Activated B cell treated with CpG ODN at 0.5 μM for 24 hours (primary cell): ENCODE measurements at regions not wholly inside any gene's neighbourhood (a gene's known extent, or its start where the extent isn't known, plus 50 kb on each side); places are given as distances from the start of the nearest gene placed in this dataset.

Experiments
- ATAC-seq: fragments of 200-7000 bp; cut with Tn5 transposase; one replicate; pipeline ENCODE4 v1.10.0; 2021; ENCODE audit warnings: low read depth, mild to moderate bottlenecking, moderate library complexity
- CTCF ChIA-PET: fragments of 350-600 bp; sonication (Branson Sonifier 250); formaldehyde crosslinking; loops from one replicate; lab custom pipeline; 2021; ENCODE audit warnings: antibody characterized with exemption; lab: Charles Lee
- POLR2A ChIA-PET: fragments of 350-600 bp; sonication (Branson Sonifier 250); formaldehyde crosslinking; loops from one replicate; lab custom pipeline; 2021; ENCODE audit warnings: antibody characterized with exemption; lab: Charles Lee
- DNase-seq: peaks from one replicate; pipeline ENCODE4 v3.0.0; 2022
- H3K27ac Mint-ChIP-seq: one replicate; pipeline ENCODE4 v1.8.0; 2020; ENCODE audit warnings: mixed read lengths
- H3K27me3 Mint-ChIP-seq: one replicate; pipeline ENCODE4 v1.8.0; 2021; ENCODE audit warnings: mixed read lengths
- H3K36me3 Mint-ChIP-seq: one replicate; pipeline ENCODE4 v1.8.0; 2021; ENCODE audit warnings: low read depth, mixed read lengths
- H3K4me1 Mint-ChIP-seq: one replicate; pipeline ENCODE4 v1.8.0; 2021; ENCODE audit warnings: mixed read lengths
- H3K4me3 Mint-ChIP-seq: one replicate; pipeline ENCODE4 v1.8.0; 2020; ENCODE audit warnings: mild to moderate bottlenecking, mixed read lengths
- H3K9me3 Mint-ChIP-seq: one replicate; pipeline ENCODE4 v1.8.0; 2020; ENCODE audit warnings: mixed read lengths
- CTCF ChIP-seq: fragments of 200-600 bp; IDR thresholded peaks from one replicate; pipeline ENCODE4 v1.8.0; 2022; ENCODE audit warnings: antibody characterized with exemption, mild to moderate bottlenecking
- intact Hi-C: fragments of 100-400 bp; cut with micrococcal nuclease; formaldehyde crosslinking; loops from one replicate; pipeline ENCODE4 v1.15.1; 2024

DNA sequence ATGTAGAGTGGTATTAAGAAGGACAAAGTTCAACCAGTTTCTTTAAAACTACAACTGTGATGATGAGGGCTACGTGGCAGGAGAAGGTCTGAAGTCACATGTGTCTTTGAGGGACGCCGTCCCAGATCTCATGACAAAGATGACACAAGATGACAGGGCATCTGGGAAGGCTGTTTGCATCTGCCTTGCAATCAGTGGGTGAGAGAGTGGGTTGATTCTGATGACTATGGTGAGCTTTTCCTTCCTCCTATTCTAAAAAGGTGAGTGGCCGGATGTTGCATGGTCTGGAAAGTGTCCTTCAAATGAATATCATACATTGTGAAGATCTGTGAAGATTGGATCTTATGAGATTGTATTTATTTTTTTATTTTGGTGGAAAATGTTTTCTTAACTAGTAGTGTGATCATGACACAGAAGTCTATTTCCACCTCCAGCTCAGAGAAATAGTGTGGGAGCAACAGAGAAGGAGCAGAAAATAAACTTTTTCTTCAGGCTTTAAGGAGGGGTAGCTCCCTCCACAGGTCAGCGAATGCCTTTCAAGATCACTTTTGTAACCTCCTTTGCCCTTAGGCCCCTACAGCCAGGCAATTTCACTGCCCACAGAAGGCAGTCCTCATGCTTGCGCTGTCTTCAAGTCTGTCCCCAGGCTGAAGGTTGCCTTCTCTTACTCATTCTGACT, 76.0 kb upstream of the ATF3 start:
- peaks cover 29% of the 10 kb centered on the region for H3K27me3 Mint-ChIP-seq
- intact Hi-C loops, result no loop called here
- no peak for ATAC-seq
- H3K36me3 Mint-ChIP-seq, result no peaks in the 10 kb centered on the region
- no peak for DNase-seq
- TF ChIP-seq CTCF, result no peak
- ChIA-PET POLR2A (no interaction called here), CTCF (interaction anchor here (0.8 kb wide), 1 partner anchor 18 kb away, joined by 3 read pairs; no protein-coding TSS in a partner anchor)
- no peak overlapping the region for H3K27ac Mint-ChIP-seq
- no peaks in the 10 kb centered on the region for H3K4me1 Mint-ChIP-seq
- H3K4me3 Mint-ChIP-seq, result no peak overlapping the region
- no peaks in the 10 kb centered on the region for H3K9me3 Mint-ChIP-seq

DNA sequence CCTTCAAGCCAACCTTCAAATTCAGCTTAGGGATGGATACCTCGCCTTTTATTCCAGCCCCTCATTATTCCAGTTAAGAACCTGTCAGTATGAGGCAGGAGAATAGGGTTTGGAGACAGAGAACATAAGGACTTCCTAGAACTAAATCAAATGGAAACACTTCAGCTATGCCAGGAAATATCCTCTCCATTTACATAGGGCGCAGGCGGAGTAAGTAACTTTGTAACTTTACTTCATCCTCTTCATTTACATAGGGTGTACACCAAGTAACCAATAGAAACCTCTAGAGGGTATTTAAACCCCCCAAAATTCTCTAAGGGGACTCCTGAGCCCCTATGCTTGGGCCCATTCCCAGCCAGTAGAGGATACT, 75.4 kb upstream of the ATF3 start:
- CTCF ChIA-PET, result interaction anchor here (0.8 kb wide), 1 partner anchor 18 kb away, joined by 3 read pairs; no protein-coding TSS in a partner anchor
- Mint-ChIP-seq H3K4me1 (no peaks in the 10 kb centered on the region), H3K27me3 (peaks cover 29% of the 10 kb centered on the region), H3K27ac (no peak overlapping the region), H3K36me3 (no peaks in the 10 kb centered on the region), H3K9me3 (no peaks in the 10 kb centered on the region), H3K4me3 (no peak overlapping the region)
- no peak for TF ChIP-seq CTCF
- intact Hi-C loops, result no loop called here
- DNase-seq, result no peak
- POLR2A ChIA-PET, result no interaction called here
- ATAC-seq, result no peak

DNA sequence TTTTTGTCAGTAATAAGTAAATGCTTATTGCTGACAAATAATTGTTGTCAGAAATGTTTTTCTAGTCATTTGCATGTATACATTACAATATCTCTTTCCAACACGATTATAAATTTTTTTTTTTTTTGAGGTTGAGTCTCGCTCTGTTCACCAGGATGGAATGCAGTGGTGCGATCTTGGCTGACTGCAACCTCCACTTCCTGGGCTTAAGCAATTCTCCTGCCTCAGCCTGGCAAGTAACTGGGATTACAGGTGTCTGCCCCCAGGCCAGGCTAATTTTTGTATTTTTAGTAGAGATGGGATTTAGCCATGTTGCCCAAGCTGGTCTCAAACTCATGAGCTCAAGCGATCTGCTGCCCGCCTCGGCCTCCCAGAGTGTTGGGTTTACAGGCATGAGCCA, 72.0 kb upstream of the ATF3 start:
- no peak for DNase-seq
- ChIA-PET CTCF (no interaction called here), POLR2A (no interaction called here)
- Mint-ChIP-seq H3K27me3 (peaks cover 19% of the 10 kb centered on the region), H3K4me1 (peaks cover 2% of the 10 kb centered on the region), H3K27ac (no peak overlapping the region), H3K4me3 (no peak overlapping the region), H3K9me3 (no peaks in the 10 kb centered on the region), H3K36me3 (no peaks in the 10 kb centered on the region)
- ATAC-seq, result no peak
- TF ChIP-seq CTCF, result no peak
- intact Hi-C loops, result no loop called here

GRCh38 chr1:212537610-212538009, 71.0 kb upstream of the ATF3 start:
- H3K4me1 Mint-ChIP-seq, result peaks cover 8% of the 10 kb centered on the region
- peaks cover 13% of the 10 kb centered on the region for H3K27me3 Mint-ChIP-seq
- H3K36me3 Mint-ChIP-seq, result no peaks in the 10 kb centered on the region
- no peaks in the 10 kb centered on the region for H3K9me3 Mint-ChIP-seq
- no peak for TF ChIP-seq CTCF
- DNase-seq (no peak), ATAC-seq (no peak)
- ChIA-PET POLR2A (no interaction called here), CTCF (no interaction called here)
- H3K4me3 Mint-ChIP-seq, result no peak overlapping the region
- H3K27ac Mint-ChIP-seq, result no peak overlapping the region
- intact Hi-C loops, result no loop called here

DNA sequence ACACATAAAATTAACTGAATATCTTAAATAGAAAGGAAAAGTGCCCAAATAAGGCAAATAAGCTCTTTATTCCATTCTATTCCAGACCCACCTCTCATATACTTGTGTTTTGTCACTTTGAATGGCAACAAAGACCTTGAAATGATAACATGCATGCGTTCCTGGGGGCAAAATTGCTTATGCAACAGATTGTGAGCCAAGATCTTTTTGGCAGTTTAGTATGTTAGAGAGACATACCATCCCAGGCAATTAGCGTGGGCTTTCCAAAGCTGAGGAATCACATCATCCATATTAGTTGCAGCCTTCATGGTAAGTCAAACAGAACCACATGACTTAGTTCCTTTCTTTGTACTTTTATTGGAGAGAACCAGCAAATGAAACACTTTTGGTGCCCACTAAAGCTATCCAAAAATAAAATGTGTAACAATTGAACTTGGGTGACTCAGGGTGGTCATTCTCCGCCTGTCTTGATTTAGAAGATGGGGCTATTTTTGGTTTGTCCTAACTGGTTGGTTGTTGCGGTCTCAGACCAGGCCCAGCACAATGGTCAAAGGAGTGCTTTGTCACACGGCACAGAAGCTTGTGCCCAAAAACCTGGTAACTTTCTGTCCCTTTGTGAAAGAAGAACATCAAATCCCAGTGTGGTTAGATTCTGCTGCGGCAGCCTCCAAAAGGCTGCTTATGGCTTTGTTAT, 68.7 kb upstream of the ATF3 start:
- H3K4me3 Mint-ChIP-seq, result no peak overlapping the region
- TF ChIP-seq CTCF, result no peak
- no peaks in the 10 kb centered on the region for H3K9me3 Mint-ChIP-seq
- H3K27ac Mint-ChIP-seq, result no peak overlapping the region
- intact Hi-C loops, result no loop called here
- ATAC-seq (no peak), DNase-seq (no peak)
- peaks cover 18% of the 10 kb centered on the region for H3K4me1 Mint-ChIP-seq
- H3K36me3 Mint-ChIP-seq, result no peaks in the 10 kb centered on the region
- H3K27me3 Mint-ChIP-seq, result peaks cover 4% of the 10 kb centered on the region
- POLR2A ChIA-PET, result interaction anchor here (1.4 to 1.6 kb wide), 2 partner anchors 28 to 69 kb away, joined by 4 read pairs; partner anchors contain the start of gene ATF3
- CTCF ChIA-PET, result no interaction called here
